Neural progenitor cell (in vitro differentiated cells): ENCODE measurements at regions not wholly inside any gene's neighbourhood (a gene's known extent, or its start where the extent isn't known, plus 50 kb on each side); places are given as distances from the start of the nearest gene placed in this dataset.

ENCODE experiments used
- CTCF ChIP-seq: fragments of 200-600 bp; sonication (generic); IDR thresholded peaks from 2 replicates; pipeline ENCODE4 v1.5.1; 2017; ENCODE audit warnings: antibody characterized with exemption, mild to moderate bottlenecking
- EZH2 ChIP-seq: fragments of 200-600 bp; sonication (generic); IDR thresholded peaks from 2 replicates; pipeline ENCODE4 v1.6.1; 2017; ENCODE audit warnings: antibody characterized with exemption, mild to moderate bottlenecking, moderate library complexity

DNA sequence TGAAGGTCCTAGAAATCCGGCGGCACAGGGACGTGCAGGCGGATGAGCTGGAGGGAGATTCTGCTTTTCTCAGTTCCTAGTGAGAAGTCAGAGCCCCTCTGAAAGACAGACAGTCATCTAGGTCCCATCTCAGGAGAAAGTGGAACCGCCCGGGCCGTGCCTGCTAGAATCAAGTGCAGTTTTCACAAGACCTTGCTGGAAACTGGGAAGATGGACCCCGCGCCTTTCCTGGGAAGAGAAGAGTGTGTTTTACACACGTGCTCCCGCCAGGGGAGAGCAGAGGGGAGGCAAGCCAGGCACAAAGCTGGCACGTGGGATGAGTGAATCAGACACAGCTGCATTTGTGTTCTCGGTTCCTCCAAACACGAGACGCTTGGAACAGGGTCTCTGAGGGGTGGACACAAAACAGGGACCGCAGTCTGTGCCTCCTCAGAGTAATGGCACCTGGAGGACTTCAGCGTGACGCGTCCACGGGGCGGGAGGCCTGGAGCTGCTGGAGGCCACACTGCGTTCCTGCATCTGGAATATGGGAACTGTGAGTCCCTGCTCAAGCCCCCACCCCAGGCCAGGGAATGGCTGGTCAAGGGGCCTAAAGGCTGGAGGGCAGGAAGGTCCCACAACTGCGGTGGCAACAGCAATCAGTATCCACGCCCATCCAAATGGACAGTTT is 218.3 kb downstream of the BRD1 start:
- no peak for TF ChIP-seq CTCF
- no peak for TF ChIP-seq EZH2
